ENCODE measurements at regions not wholly inside any gene's neighbourhood (a gene's known extent, or its start where the extent isn't known, plus 50 kb on each side); places are given as distances from the start of the nearest gene placed in this dataset.

- no peak for DNase-seq
Measured at GRCh38 chr22:27329131-27329850, 472.3 kb downstream of the MN1 start.

GRCh38 chr22:27329966-27330645, 471.4 kb downstream of the MN1 start:
- no peak for DNase-seq

GRCh38 chr22:27331526-27332281, 469.9 kb downstream of the MN1 start:
- DNase-seq: peak; percentile 59

GRCh38 chr22:27335102-27335660, 466.4 kb downstream of the MN1 start:
- DNase-seq: no peak

- DNase-seq: no peak
Measured at GRCh38 chr22:27336151-27337090, 465.1 kb downstream of the MN1 start.

GRCh38 chr22:27337676-27338075, 463.9 kb downstream of the MN1 start:
- no peak for DNase-seq

GRCh38 chr22:27340047-27340446, 461.5 kb downstream of the MN1 start:
- DNase-seq: no peak

GRCh38 chr22:27344546-27344945, 457.0 kb downstream of the MN1 start:
- DNase-seq: no peak

- no peak for DNase-seq
Measured at GRCh38 chr22:27345691-27346090, 455.9 kb downstream of the MN1 start.

GRCh38 chr22:27347951-27348350, 453.6 kb downstream of the MN1 start:
- no peak for DNase-seq

- no peak for DNase-seq
Measured at GRCh38 chr22:27348634-27349033, 452.9 kb downstream of the MN1 start.

- no peak for DNase-seq
Measured at GRCh38 chr22:27349456-27349855, 452.1 kb downstream of the MN1 start.

- DNase-seq: no peak
Measured at GRCh38 chr22:27350306-27350705, 451.2 kb downstream of the MN1 start.

- no peak for DNase-seq
Measured at GRCh38 chr22:27352426-27352825, 449.1 kb downstream of the MN1 start.

GRCh38 chr22:27358096-27358870, 443.3 kb downstream of the MN1 start:
- no peak for DNase-seq

GRCh38 chr22:27370269-27370668, 431.3 kb downstream of the MN1 start:
- no peak for DNase-seq

GRCh38 chr22:27370987-27371386, 430.6 kb downstream of the MN1 start:
- DNase-seq: no peak

- DNase-seq: no peak
Measured at GRCh38 chr22:27372364-27372763, 429.2 kb downstream of the MN1 start.

- DNase-seq: no peak
Measured at GRCh38 chr22:27372969-27373670, 428.4 kb downstream of the MN1 start.

GRCh38 chr22:27377501-27378295, 423.9 kb downstream of the MN1 start:
- DNase-seq: peak; percentile 46

Measured in right hindlimb (tissue), 1 donor.